ENCODE measurements at regions not wholly inside any gene's neighbourhood (a gene's known extent, or its start where the extent isn't known, plus 50 kb on each side); places are given as distances from the start of the nearest gene placed in this dataset.

- no peaks in the 10 kb centered on the region for H3K36me3 ChIP-seq (replicated peaks)
- no peak for TF ChIP-seq CTCF (IDR thresholded peaks at IDR 0.05; ENCODE audit: low read depth, low read length, missing control alignments)
- no peak overlapping the region for H3K27ac ChIP-seq
- no peaks in the 10 kb centered on the region for H3K27me3 ChIP-seq (replicated peaks)
- in situ Hi-C loops (cut with HindIII; ENCODE audit: low pct_ligation_motif_present, low sequenced_read_pairs) = no loop called here
- H3K4me3 ChIP-seq (ENCODE audit: low read depth, low read length) = no peak overlapping the region
- no peak for DNase-seq
Observed at GRCh38 chr1:221172841-221173240, 293.6 kb downstream of the HLX start.

- in situ Hi-C loops (cut with HindIII; ENCODE audit: low pct_ligation_motif_present, low sequenced_read_pairs) = no loop called here
- DNase-seq = no peak
- H3K27ac ChIP-seq = no peak overlapping the region
- no peaks in the 10 kb centered on the region for H3K36me3 ChIP-seq (replicated peaks)
- H3K4me3 ChIP-seq (ENCODE audit: low read depth, low read length) = no peak overlapping the region
- H3K27me3 ChIP-seq (replicated peaks) = no peaks in the 10 kb centered on the region
- peak; percentile 28 for TF ChIP-seq CTCF (IDR thresholded peaks at IDR 0.05; ENCODE audit: low read depth, low read length, missing control alignments)
Observed at GRCh38 chr1:221174330-221174993, 295.2 kb downstream of the HLX start.

GRCh38 chr1:221175249-221175648, 296.0 kb downstream of the HLX start:
- TF ChIP-seq CTCF (IDR thresholded peaks at IDR 0.05; ENCODE audit: low read depth, low read length, missing control alignments) = no peak
- in situ Hi-C loops (cut with HindIII; ENCODE audit: low pct_ligation_motif_present, low sequenced_read_pairs) = no loop called here
- no peak overlapping the region for H3K27ac ChIP-seq
- no peaks in the 10 kb centered on the region for H3K36me3 ChIP-seq (replicated peaks)
- no peak overlapping the region for H3K4me3 ChIP-seq (ENCODE audit: low read depth, low read length)
- no peaks in the 10 kb centered on the region for H3K27me3 ChIP-seq (replicated peaks)
- no peak for DNase-seq

GRCh38 chr1:221180704-221181368, 301.6 kb downstream of the HLX start:
- H3K4me3 ChIP-seq (ENCODE audit: low read depth, low read length) = no peak overlapping the region
- no peaks in the 10 kb centered on the region for H3K36me3 ChIP-seq (replicated peaks)
- in situ Hi-C loops (cut with HindIII; ENCODE audit: low pct_ligation_motif_present, low sequenced_read_pairs) = no loop called here
- H3K27me3 ChIP-seq (replicated peaks) = no peaks in the 10 kb centered on the region
- DNase-seq = no peak
- no peak for TF ChIP-seq CTCF (IDR thresholded peaks at IDR 0.05; ENCODE audit: low read depth, low read length, missing control alignments)
- no peak overlapping the region for H3K27ac ChIP-seq

- no peak for DNase-seq
- no peak for TF ChIP-seq CTCF (IDR thresholded peaks at IDR 0.05; ENCODE audit: low read depth, low read length, missing control alignments)
- no peak overlapping the region for H3K4me3 ChIP-seq (ENCODE audit: low read depth, low read length)
- H3K36me3 ChIP-seq (replicated peaks) = no peaks in the 10 kb centered on the region
- no peaks in the 10 kb centered on the region for H3K27me3 ChIP-seq (replicated peaks)
- in situ Hi-C loops (cut with HindIII; ENCODE audit: low pct_ligation_motif_present, low sequenced_read_pairs) = no loop called here
- no peak overlapping the region for H3K27ac ChIP-seq
Observed at GRCh38 chr1:221182791-221183533, 303.7 kb downstream of the HLX start.
